ENCODE measurements at regions not wholly inside any gene's neighbourhood (a gene's known extent, or its start where the extent isn't known, plus 50 kb on each side); places are given as distances from the start of the nearest gene placed in this dataset.

GRCh38 chr11:115674176-115674936 is 170.1 kb upstream of the CADM1 start:
- TF ChIP-seq CTCF (IDR thresholded peaks at IDR 0.05; ENCODE audit: low read depth, low read length, missing input control) = no peak
- TF ChIP-seq REST (IDR thresholded peaks at IDR 0.05) = no peak
